ENCODE measurements at regions not wholly inside any gene's neighbourhood (a gene's known extent, or its start where the extent isn't known, plus 50 kb on each side); places are given as distances from the start of the nearest gene placed in this dataset.

DNA sequence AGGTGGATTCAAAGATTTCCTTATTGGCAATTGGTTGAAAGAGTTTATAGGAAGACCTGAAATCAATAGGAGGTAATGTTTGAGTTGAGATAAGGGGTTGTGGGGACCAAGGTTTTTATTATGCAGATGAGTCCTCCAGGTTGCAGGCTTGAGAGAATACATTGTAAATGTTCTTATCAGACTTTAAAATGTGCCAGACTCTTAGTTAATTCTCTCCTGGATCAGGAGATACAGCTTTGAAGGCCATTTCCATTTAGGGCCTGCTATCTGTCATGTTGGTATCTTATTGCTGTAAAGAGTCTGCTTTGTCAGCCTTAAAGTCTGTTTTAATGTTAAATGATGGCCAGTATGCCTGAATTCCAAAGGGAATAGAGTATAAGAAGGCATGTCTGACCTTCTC, 61.8 kb upstream of the CALCR start:
- TF ChIP-seq, protein P1, sequence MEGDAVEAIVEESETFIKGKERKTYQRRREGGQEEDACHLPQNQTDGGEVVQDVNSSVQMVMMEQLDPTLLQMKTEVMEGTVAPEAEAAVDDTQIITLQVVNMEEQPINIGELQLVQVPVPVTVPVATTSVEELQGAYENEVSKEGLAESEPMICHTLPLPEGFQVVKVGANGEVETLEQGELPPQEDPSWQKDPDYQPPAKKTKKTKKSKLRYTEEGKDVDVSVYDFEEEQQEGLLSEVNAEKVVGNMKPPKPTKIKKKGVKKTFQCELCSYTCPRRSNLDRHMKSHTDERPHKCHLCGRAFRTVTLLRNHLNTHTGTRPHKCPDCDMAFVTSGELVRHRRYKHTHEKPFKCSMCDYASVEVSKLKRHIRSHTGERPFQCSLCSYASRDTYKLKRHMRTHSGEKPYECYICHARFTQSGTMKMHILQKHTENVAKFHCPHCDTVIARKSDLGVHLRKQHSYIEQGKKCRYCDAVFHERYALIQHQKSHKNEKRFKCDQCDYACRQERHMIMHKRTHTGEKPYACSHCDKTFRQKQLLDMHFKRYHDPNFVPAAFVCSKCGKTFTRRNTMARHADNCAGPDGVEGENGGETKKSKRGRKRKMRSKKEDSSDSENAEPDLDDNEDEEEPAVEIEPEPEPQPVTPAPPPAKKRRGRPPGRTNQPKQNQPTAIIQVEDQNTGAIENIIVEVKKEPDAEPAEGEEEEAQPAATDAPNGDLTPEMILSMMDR (IDR thresholded peaks at IDR 0.05): no peak
- no peak for TF ChIP-seq POLR2A (IDR thresholded peaks at IDR 0.05)

Measured in testis (tissue), 2 donors.